ENCODE measurements at regions not wholly inside any gene's neighbourhood (a gene's known extent, or its start where the extent isn't known, plus 50 kb on each side); places are given as distances from the start of the nearest gene placed in this dataset.

GRCh38 chr4:175125410-175126068, 207.4 kb downstream of the ADAM29 start:
- intact Hi-C loops (cut with DNase I), result no loop called here
- DNase-seq, result no peak

GRCh38 chr4:175127314-175127713, 209.2 kb downstream of the ADAM29 start:
- intact Hi-C loops (cut with DNase I), result no loop called here
- no peak for DNase-seq

GRCh38 chr4:175129797-175130196, 211.6 kb downstream of the ADAM29 start:
- no peak for DNase-seq
- intact Hi-C loops (cut with DNase I), result no loop called here

GRCh38 chr4:175139205-175139604, 221.0 kb downstream of the ADAM29 start:
- intact Hi-C loops (cut with DNase I), result no loop called here
- DNase-seq, result peak in 1 of 10 donors; percentile 39

GRCh38 chr4:175143116-175143515, 225.0 kb downstream of the ADAM29 start:
- DNase-seq, result no peak
- intact Hi-C loops (cut with DNase I), result no loop called here

GRCh38 chr4:175146799-175147198, 228.6 kb downstream of the ADAM29 start:
- intact Hi-C loops (cut with DNase I), result no loop called here
- peak in 2 of 10 donors; percentile 37 to 46 for DNase-seq

- DNase-seq, result no peak
- intact Hi-C loops (cut with DNase I), result no loop called here
Measured at GRCh38 chr4:175147233-175147632, 229.1 kb downstream of the ADAM29 start.

- DNase-seq, result no peak
- intact Hi-C loops (cut with DNase I), result no loop called here
Measured at GRCh38 chr4:175166020-175166419, 247.9 kb downstream of the ADAM29 start.

- intact Hi-C loops (cut with DNase I), result no loop called here
- DNase-seq, result no peak
Measured at GRCh38 chr4:175176710-175177109, 258.6 kb downstream of the ADAM29 start.

- intact Hi-C loops (cut with DNase I), result no loop called here
- DNase-seq, result no peak
Measured at GRCh38 chr4:175190654-175191053, 272.5 kb downstream of the ADAM29 start.

GRCh38 chr4:175198056-175198455, 279.9 kb downstream of the ADAM29 start:
- no peak for DNase-seq

GRCh38 chr4:175215208-175215607, 297.1 kb downstream of the ADAM29 start:
- no peak for DNase-seq
- intact Hi-C loops (cut with DNase I), result no loop called here

More at GRCh38 chr4:175198056-175198455, 279.9 kb downstream of the ADAM29 start:
- intact Hi-C loops (cut with DNase I), result no loop called here

- no peak for DNase-seq
- intact Hi-C loops (cut with DNase I), result no loop called here
Measured at GRCh38 chr4:175215657-175216056, 297.5 kb downstream of the ADAM29 start.

GRCh38 chr4:175229154-175229553, 311.0 kb downstream of the ADAM29 start:
- intact Hi-C loops (cut with DNase I), result no loop called here
- DNase-seq, result no peak

GRCh38 chr4:175234162-175234561, 316.0 kb downstream of the ADAM29 start:
- intact Hi-C loops (cut with DNase I), result no loop called here
- no peak for DNase-seq

- DNase-seq, result no peak
- intact Hi-C loops (cut with DNase I), result no loop called here
Measured at GRCh38 chr4:175238827-175239517, 320.8 kb downstream of the ADAM29 start.

- intact Hi-C loops (cut with DNase I), result no loop called here
- no peak for DNase-seq
Measured at GRCh38 chr4:175246941-175247340, 328.8 kb downstream of the ADAM29 start.

- intact Hi-C loops (cut with DNase I), result no loop called here
- DNase-seq, result no peak
Measured at GRCh38 chr4:175252642-175253041, 334.5 kb downstream of the ADAM29 start.

GRCh38 chr4:175253184-175253902, 335.2 kb downstream of the ADAM29 start:
- intact Hi-C loops (cut with DNase I), result no loop called here
- peak in 1 of 10 donors; percentile 52 for DNase-seq

GRCh38 chr4:175263537-175263936, 345.4 kb downstream of the ADAM29 start:
- intact Hi-C loops (cut with DNase I), result no loop called here
- no peak for DNase-seq

GRCh38 chr4:175271010-175271630, 353.0 kb downstream of the ADAM29 start:
- no peak for DNase-seq
- intact Hi-C loops (cut with DNase I), result no loop called here
